ENCODE measurements at regions not wholly inside any gene's neighbourhood (a gene's known extent, or its start where the extent isn't known, plus 50 kb on each side); places are given as distances from the start of the nearest gene placed in this dataset.
A peak's percentile ranks its signal among the peaks of the same experiment; 100 is the strongest.

- Histone ChIP-seq H3K4me1 (ENCODE audit: control insufficient read depth in 2 of 2, insufficient read depth in 2 of 2, low read length in 2 of 2) (peaks cover 29 to 32% of the 10 kb centered on the region in 2 donors), H3K9ac (ENCODE audit: low read length) (no peak overlapping the region), H3K9me3 (ENCODE audit: control extremely low read depth in 1 of 3, control insufficient read depth in 2 of 3, insufficient read depth in 1 of 3, low read length in 2 of 3) (no peaks in the 10 kb centered on the region), H3K27ac (ENCODE audit: low read length in 2 of 2) (no peak overlapping the region), H2AFZ (ENCODE audit: insufficient read depth, low read depth, low read length, poor library complexity, severe bottlenecking) (no peak overlapping the region), H3K4me2 (replicated peaks; ENCODE audit: low read depth, low read length, poor library complexity, severe bottlenecking) (no peak overlapping the region), H3K4me3 (ENCODE audit: control extremely low read depth in 1 of 5, extremely low read depth in 1 of 5, insufficient read depth in 1 of 5, low read depth in 2 of 5, low read length in 4 of 5) (no peak overlapping the region), H3K27me3 (replicated peaks in 1 of 4; ENCODE audit: control extremely low read depth in 1 of 4, control insufficient read depth in 3 of 4, insufficient read depth in 4 of 4, low read length in 3 of 4) (peaks cover 0 to 13% (median 3%) of the 10 kb centered on the region in 4 experiments), H3K36me3 (replicated peaks in 1 of 2; ENCODE audit: control extremely low read depth in 1 of 2, control insufficient read depth in 1 of 2, extremely low read depth in 1 of 2, insufficient read depth in 2 of 2, low read length in 1 of 2) (no peaks in the 10 kb centered on the region), H3K79me2 (ENCODE audit: control insufficient read depth, insufficient read depth, low read length) (no peaks in the 10 kb centered on the region), H4K20me1 (ENCODE audit: control insufficient read depth, insufficient read depth, low read length, poor library complexity, severe bottlenecking) (no peaks in the 10 kb centered on the region)
- TF ChIP-seq, protein P1, sequence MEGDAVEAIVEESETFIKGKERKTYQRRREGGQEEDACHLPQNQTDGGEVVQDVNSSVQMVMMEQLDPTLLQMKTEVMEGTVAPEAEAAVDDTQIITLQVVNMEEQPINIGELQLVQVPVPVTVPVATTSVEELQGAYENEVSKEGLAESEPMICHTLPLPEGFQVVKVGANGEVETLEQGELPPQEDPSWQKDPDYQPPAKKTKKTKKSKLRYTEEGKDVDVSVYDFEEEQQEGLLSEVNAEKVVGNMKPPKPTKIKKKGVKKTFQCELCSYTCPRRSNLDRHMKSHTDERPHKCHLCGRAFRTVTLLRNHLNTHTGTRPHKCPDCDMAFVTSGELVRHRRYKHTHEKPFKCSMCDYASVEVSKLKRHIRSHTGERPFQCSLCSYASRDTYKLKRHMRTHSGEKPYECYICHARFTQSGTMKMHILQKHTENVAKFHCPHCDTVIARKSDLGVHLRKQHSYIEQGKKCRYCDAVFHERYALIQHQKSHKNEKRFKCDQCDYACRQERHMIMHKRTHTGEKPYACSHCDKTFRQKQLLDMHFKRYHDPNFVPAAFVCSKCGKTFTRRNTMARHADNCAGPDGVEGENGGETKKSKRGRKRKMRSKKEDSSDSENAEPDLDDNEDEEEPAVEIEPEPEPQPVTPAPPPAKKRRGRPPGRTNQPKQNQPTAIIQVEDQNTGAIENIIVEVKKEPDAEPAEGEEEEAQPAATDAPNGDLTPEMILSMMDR (IDR thresholded peaks at IDR 0.05) = no peak
- no peak for TF ChIP-seq EZH2 (IDR thresholded peaks at IDR 0.05; ENCODE audit: borderline replicate concordance, insufficient read depth, low read depth, low read length, poor library complexity, severe bottlenecking)
- ATAC-seq (ENCODE audit: low read depth) (no peak), DNase-seq (no peak)
- H3K4me3 Mint-ChIP-seq = no peak overlapping the region
- H3K9me3 Mint-ChIP-seq (ENCODE audit: insufficient read depth) = no peaks in the 10 kb centered on the region
- peaks cover 31% of the 10 kb centered on the region for H3K4me1 Mint-ChIP-seq
- ChIA-PET POLR2A (no interaction called here), CTCF (interaction anchor here (15.1 to 16.2 kb wide), 2 partner anchors 173 to 230 kb away, joined by 268 to 712 read pairs; partner anchors contain the start of gene IL6)
- H3K27me3 Mint-ChIP-seq = peaks cover 9% of the 10 kb centered on the region
- no peak overlapping the region for H3K27ac Mint-ChIP-seq
- intact Hi-C loops (cut with micrococcal nuclease) = no loop called here
- WGBS (ENCODE audit: insufficient coverage) = 100% methylated on average over 3 of the region's 5 CpGs
These were observed 54.2 kb upstream of the STEAP1B start for GRCh38 chr7:22554184-22554583.

- H3K4me3 Mint-ChIP-seq = peak overlapping the region; percentile 27
- no peaks in the 10 kb centered on the region for H3K36me3 ChIP-seq (replicated peaks in 1 of 2; ENCODE audit: control extremely low read depth in 1 of 2, control insufficient read depth in 1 of 2, extremely low read depth in 1 of 2, insufficient read depth in 2 of 2, low read length in 1 of 2)
- POLR2A ChIA-PET = no interaction called here
- no peaks in the 10 kb centered on the region for H3K79me2 ChIP-seq (ENCODE audit: control insufficient read depth, insufficient read depth, low read length)
- intact Hi-C loops (cut with micrococcal nuclease) = no loop called here
- peaks cover 13% of the 10 kb centered on the region for H3K27me3 Mint-ChIP-seq
- peaks cover 29 to 32% of the 10 kb centered on the region in 2 donors for H3K4me1 ChIP-seq (ENCODE audit: control insufficient read depth in 2 of 2, insufficient read depth in 2 of 2, low read length in 2 of 2)
- H3K4me1 Mint-ChIP-seq = peaks cover 32% of the 10 kb centered on the region
- no peak overlapping the region for H2AFZ ChIP-seq (ENCODE audit: insufficient read depth, low read depth, low read length, poor library complexity, severe bottlenecking)
- ATAC-seq (ENCODE audit: low read depth) = peak; percentile 74
- no peaks in the 10 kb centered on the region for H3K9me3 ChIP-seq (ENCODE audit: control extremely low read depth in 1 of 3, control insufficient read depth in 2 of 3, insufficient read depth in 1 of 3, low read length in 2 of 3)
- 60% methylated on average over 2 of the region's 8 CpGs for WGBS (ENCODE audit: insufficient coverage)
- H3K27ac Mint-ChIP-seq = peak overlapping the region; percentile 17
- H3K27me3 ChIP-seq (replicated peaks in 1 of 4; ENCODE audit: control extremely low read depth in 1 of 4, control insufficient read depth in 3 of 4, insufficient read depth in 4 of 4, low read length in 3 of 4) = peaks cover 0 to 14% (median 4%) of the 10 kb centered on the region in 4 experiments
- no peak overlapping the region for H3K4me3 ChIP-seq (ENCODE audit: control extremely low read depth in 1 of 5, extremely low read depth in 1 of 5, insufficient read depth in 1 of 5, low read depth in 2 of 5, low read length in 4 of 5)
- peak overlapping the region; percentile 16 for H3K4me2 ChIP-seq (replicated peaks; ENCODE audit: low read depth, low read length, poor library complexity, severe bottlenecking)
- no peaks in the 10 kb centered on the region for H3K9me3 Mint-ChIP-seq (ENCODE audit: insufficient read depth)
- peak; percentile 68 for DNase-seq
- CTCF ChIA-PET = interaction anchor here (0.6 to 16.2 kb wide), 4 partner anchors 9 to 232 kb away, joined by 3 to 712 read pairs (median 142); partner anchors contain the start of gene IL6
- TF ChIP-seq EZH2 (IDR thresholded peaks at IDR 0.05; ENCODE audit: borderline replicate concordance, insufficient read depth, low read depth, low read length, poor library complexity, severe bottlenecking) = no peak
- TF ChIP-seq, protein P1 (IDR thresholded peaks at IDR 0.05) = no peak
- no peaks in the 10 kb centered on the region for H4K20me1 ChIP-seq (ENCODE audit: control insufficient read depth, insufficient read depth, low read length, poor library complexity, severe bottlenecking)
- H3K9ac ChIP-seq (ENCODE audit: low read length) = no peak overlapping the region
- no peak overlapping the region for H3K27ac ChIP-seq (ENCODE audit: low read length in 2 of 2)
These were observed 52.0 kb upstream of the STEAP1B start for GRCh38 chr7:22551768-22552513.

All from B cell (primary cell).